GM23338 (cell line): ENCODE measurements at regions not wholly inside any gene's neighbourhood (a gene's known extent, or its start where the extent isn't known, plus 50 kb on each side); places are given as distances from the start of the nearest gene placed in this dataset.

Source experiments
- EZH2 ChIP-seq: fragments of 200-600 bp; sonication (generic); IDR thresholded peaks from one replicate; pipeline ENCODE4 v1.8.0; 2017; ENCODE audit warnings: antibody characterized with exemption, mild to moderate bottlenecking, low read depth; ENCODE audit not compliant: unreplicated experiment
- EZH2phosphoT487 ChIP-seq: fragments of 200-600 bp; sonication (generic); IDR thresholded peaks from one replicate; pipeline ENCODE4 v1.8.1; 2018; ENCODE audit warnings: antibody characterized with exemption; ENCODE audit not compliant: unreplicated experiment
- TF ChIP-seq, protein P1 (sequence below), 2 experiments: fragments of 200-600 bp in 1 of 2; sonication (generic) in 1 of 2; conservative IDR thresholded peaks; 2 replicates each; pipeline versions ENCODE4 v1.5.1 to v1.6.1; 2016 to 2017; ENCODE audit warnings: antibody characterized with exemption in 2 of 2, low read depth in 2 of 2, mild to moderate bottlenecking in 2 of 2, moderate library complexity in 1 of 2

DNA sequence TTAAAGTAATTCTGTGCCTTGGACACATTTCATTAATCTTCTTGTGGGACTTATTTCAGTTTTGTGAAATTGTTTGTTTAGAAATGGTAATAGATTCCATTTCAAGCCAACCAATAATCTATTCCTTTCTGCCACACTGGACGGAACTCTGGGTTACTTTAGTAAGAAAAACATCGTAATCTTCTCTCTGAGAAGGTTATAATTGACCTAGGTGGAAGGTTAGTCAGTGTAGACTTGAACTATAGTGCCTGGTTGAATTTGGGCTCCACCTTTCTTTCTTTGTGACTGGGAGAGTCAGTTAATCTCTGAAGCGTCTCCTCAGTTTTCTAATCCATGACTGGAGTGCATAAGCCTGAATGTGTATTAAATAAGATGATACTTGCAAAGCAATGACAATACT is 89.7 kb upstream of the PRLR start:
- no peak for TF ChIP-seq EZH2
- TF ChIP-seq, protein P1, sequence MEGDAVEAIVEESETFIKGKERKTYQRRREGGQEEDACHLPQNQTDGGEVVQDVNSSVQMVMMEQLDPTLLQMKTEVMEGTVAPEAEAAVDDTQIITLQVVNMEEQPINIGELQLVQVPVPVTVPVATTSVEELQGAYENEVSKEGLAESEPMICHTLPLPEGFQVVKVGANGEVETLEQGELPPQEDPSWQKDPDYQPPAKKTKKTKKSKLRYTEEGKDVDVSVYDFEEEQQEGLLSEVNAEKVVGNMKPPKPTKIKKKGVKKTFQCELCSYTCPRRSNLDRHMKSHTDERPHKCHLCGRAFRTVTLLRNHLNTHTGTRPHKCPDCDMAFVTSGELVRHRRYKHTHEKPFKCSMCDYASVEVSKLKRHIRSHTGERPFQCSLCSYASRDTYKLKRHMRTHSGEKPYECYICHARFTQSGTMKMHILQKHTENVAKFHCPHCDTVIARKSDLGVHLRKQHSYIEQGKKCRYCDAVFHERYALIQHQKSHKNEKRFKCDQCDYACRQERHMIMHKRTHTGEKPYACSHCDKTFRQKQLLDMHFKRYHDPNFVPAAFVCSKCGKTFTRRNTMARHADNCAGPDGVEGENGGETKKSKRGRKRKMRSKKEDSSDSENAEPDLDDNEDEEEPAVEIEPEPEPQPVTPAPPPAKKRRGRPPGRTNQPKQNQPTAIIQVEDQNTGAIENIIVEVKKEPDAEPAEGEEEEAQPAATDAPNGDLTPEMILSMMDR (conservative IDR thresholded peaks at IDR 0.05; ENCODE audit: low read depth in 2 of 2), result no peak
- no peak for TF ChIP-seq EZH2phosphoT487
